ENCODE measurements at regions not wholly inside any gene's neighbourhood (a gene's known extent, or its start where the extent isn't known, plus 50 kb on each side); places are given as distances from the start of the nearest gene placed in this dataset.
"Not testable (repeated sequence)": the region's sequence is repeated elsewhere in the genome, so short reads cannot be mapped to it uniquely, and the experiment has no call there.

GRCh38 chr16:60203525-60204124 is 1469.5 kb upstream of the GOT2 start:
- Histone ChIP-seq H3K79me2 (replicated peaks; ENCODE audit: insufficient read depth, low read length) (no peaks in the 10 kb centered on the region), H3K9me2 (ENCODE audit: insufficient read depth, low read length) (no peaks in the 10 kb centered on the region), H3F3A (ENCODE audit: insufficient read depth, low read length, poor library complexity, severe bottlenecking) (no peaks in the 10 kb centered on the region), H3K9ac (ENCODE audit: low read length) (no peak overlapping the region), H3K4me3 (ENCODE audit: low read length) (no peak overlapping the region), H3K27me3 (ENCODE audit: insufficient read depth, low read depth, low read length) (no peaks in the 10 kb centered on the region), H3K36me3 (ENCODE audit: insufficient read depth, low read length) (no peaks in the 10 kb centered on the region), H3K27ac (ENCODE audit: low read length) (no peak overlapping the region), H4K20me1 (ENCODE audit: insufficient read depth) (no peaks in the 10 kb centered on the region), H3K4me2 (ENCODE audit: low read length) (no peak overlapping the region), H2AFZ (ENCODE audit: low read depth, low read length) (no peak overlapping the region), H3K9me3 (ENCODE audit: low read length) (no peaks in the 10 kb centered on the region)
- TF ChIP-seq CTCF (IDR thresholded peaks at IDR 0.05; ENCODE audit: poor library complexity, severe bottlenecking), result peak; percentile 63
- no peak for TF ChIP-seq MXI1 (conservative IDR thresholded peaks at IDR 0.05; ENCODE audit: poor library complexity, severe bottlenecking)
- no peak for TF ChIP-seq EP300 (conservative IDR thresholded peaks at IDR 0.05; ENCODE audit: poor library complexity, severe bottlenecking)
- TF ChIP-seq TAF1 (IDR thresholded peaks at IDR 0.05; ENCODE audit: low read depth), result no peak
- peak; percentile 65 for TF ChIP-seq SMC3 (conservative IDR thresholded peaks at IDR 0.05; ENCODE audit: poor library complexity)
- TF ChIP-seq RAD21 (conservative IDR thresholded peaks at IDR 0.05), result peak; percentile 62

GRCh38 chr16:60200729-60201128 is 1466.6 kb upstream of the GOT2 start:
- H3K4me3 ChIP-seq (ENCODE audit: low read length); H3K9me3 ChIP-seq (ENCODE audit: low read length); H3K9ac ChIP-seq (ENCODE audit: low read length); H4K20me1 ChIP-seq (ENCODE audit: insufficient read depth); H3K9me2 ChIP-seq (ENCODE audit: insufficient read depth, low read length); H3F3A ChIP-seq (ENCODE audit: insufficient read depth, low read length, poor library complexity, severe bottlenecking); H3K27me3 ChIP-seq (ENCODE audit: insufficient read depth, low read depth, low read length); H3K36me3 ChIP-seq (ENCODE audit: insufficient read depth, low read length); H2AFZ ChIP-seq (ENCODE audit: low read depth, low read length); H3K4me2 ChIP-seq (ENCODE audit: low read length); H3K79me2 ChIP-seq (replicated peaks; ENCODE audit: insufficient read depth, low read length); H3K27ac ChIP-seq (ENCODE audit: low read length): not testable (repeated sequence)

GRCh38 chr16:60200161-60200560 is 1466.0 kb upstream of the GOT2 start:
- Histone ChIP-seq H3K79me2 (replicated peaks; ENCODE audit: insufficient read depth, low read length) (no peaks in the 10 kb centered on the region), H2AFZ (ENCODE audit: low read depth, low read length) (no peak overlapping the region), H3K27ac (ENCODE audit: low read length) (no peak overlapping the region), H3K4me2 (ENCODE audit: low read length) (no peak overlapping the region), H3K9me2 (ENCODE audit: insufficient read depth, low read length) (no peaks in the 10 kb centered on the region), H3K9me3 (ENCODE audit: low read length) (no peaks in the 10 kb centered on the region), H3F3A (ENCODE audit: insufficient read depth, low read length, poor library complexity, severe bottlenecking) (no peaks in the 10 kb centered on the region), H3K4me3 (ENCODE audit: low read length) (no peak overlapping the region), H3K36me3 (ENCODE audit: insufficient read depth, low read length) (no peaks in the 10 kb centered on the region), H4K20me1 (ENCODE audit: insufficient read depth) (no peaks in the 10 kb centered on the region), H3K27me3 (ENCODE audit: insufficient read depth, low read depth, low read length) (no peaks in the 10 kb centered on the region), H3K9ac (ENCODE audit: low read length) (no peak overlapping the region)
- no peak for TF ChIP-seq POLR2AphosphoS5 (IDR thresholded peaks at IDR 0.05)
- no peak for TF ChIP-seq MXI1 (conservative IDR thresholded peaks at IDR 0.05; ENCODE audit: poor library complexity, severe bottlenecking)
- no peak for TF ChIP-seq EZH2 (IDR thresholded peaks at IDR 0.05; ENCODE audit: borderline replicate concordance, insufficient read depth, low read length, poor library complexity, severe bottlenecking)
- no peak for TF ChIP-seq RAD21 (conservative IDR thresholded peaks at IDR 0.05)
- TF ChIP-seq REST (IDR thresholded peaks at IDR 0.05; ENCODE audit: borderline replicate concordance), result no peak
- no peak for TF ChIP-seq CTCF (IDR thresholded peaks at IDR 0.05; ENCODE audit: poor library complexity, severe bottlenecking)
- TF ChIP-seq SMC3 (conservative IDR thresholded peaks at IDR 0.05; ENCODE audit: poor library complexity), result no peak
- no peak for TF ChIP-seq EP300 (conservative IDR thresholded peaks at IDR 0.05; ENCODE audit: poor library complexity, severe bottlenecking)
- no peak for TF ChIP-seq TAF1 (IDR thresholded peaks at IDR 0.05; ENCODE audit: low read depth)

Data from neural cell (in vitro differentiated cells).